Activated CD4-positive, alpha-beta T cell treated with anti-CD3 and anti-CD28 coated beads, Interleukin-2, amount 50 U/mL, for 24 hours (primary cell): ENCODE measurements at regions not wholly inside any gene's neighbourhood (a gene's known extent, or its start where the extent isn't known, plus 50 kb on each side); places are given as distances from the start of the nearest gene placed in this dataset.

Source experiments
- DNase-seq, 2 donors: peaks; one replicate each; pipeline ENCODE4 v3.0.0-alpha.2; 2020; ENCODE audit warnings: low read depth in 1 of 2, low spot score in 1 of 2

- DNase-seq, result no peak
Observed at GRCh38 chr3:30162579-30162978, 443.8 kb upstream of the TGFBR2 start.

- DNase-seq, result no peak
Observed at GRCh38 chr3:30166535-30166934, 439.9 kb upstream of the TGFBR2 start.

GRCh38 chr3:30167541-30168011, 438.8 kb upstream of the TGFBR2 start:
- no peak for DNase-seq

- no peak for DNase-seq
Observed at GRCh38 chr3:30169487-30169886, 436.9 kb upstream of the TGFBR2 start.

GRCh38 chr3:30170681-30171438, 435.5 kb upstream of the TGFBR2 start:
- DNase-seq, result no peak

GRCh38 chr3:30174357-30174756, 432.0 kb upstream of the TGFBR2 start:
- no peak for DNase-seq

- no peak for DNase-seq
Observed at GRCh38 chr3:30180310-30181177, 425.9 kb upstream of the TGFBR2 start.

GRCh38 chr3:30181178-30181465, 425.3 kb upstream of the TGFBR2 start:
- no peak for DNase-seq

GRCh38 chr3:30181581-30181980, 424.8 kb upstream of the TGFBR2 start:
- DNase-seq, result no peak

- DNase-seq, result no peak
Observed at GRCh38 chr3:30183421-30183820, 423.0 kb upstream of the TGFBR2 start.

- no peak for DNase-seq
Observed at GRCh38 chr3:30184091-30184810, 422.1 kb upstream of the TGFBR2 start.

- no peak for DNase-seq
Observed at GRCh38 chr3:30185872-30186271, 420.5 kb upstream of the TGFBR2 start.

- DNase-seq, result no peak
Observed at GRCh38 chr3:30186741-30187219, 419.6 kb upstream of the TGFBR2 start.

- DNase-seq, result no peak
Observed at GRCh38 chr3:30187366-30187765, 419.0 kb upstream of the TGFBR2 start.

GRCh38 chr3:30188713-30189112, 417.7 kb upstream of the TGFBR2 start:
- no peak for DNase-seq

- no peak for DNase-seq
Observed at GRCh38 chr3:30189900-30190299, 416.5 kb upstream of the TGFBR2 start.

GRCh38 chr3:30193625-30194044, 412.8 kb upstream of the TGFBR2 start:
- DNase-seq, result no peak

- DNase-seq, result no peak
Observed at GRCh38 chr3:30195352-30195751, 411.0 kb upstream of the TGFBR2 start.

GRCh38 chr3:30198162-30198561, 408.2 kb upstream of the TGFBR2 start:
- DNase-seq, result no peak

- DNase-seq, result peak; percentile 41 to 63
Observed at GRCh38 chr3:30199096-30199759, 407.2 kb upstream of the TGFBR2 start.

- no peak for DNase-seq
Observed at GRCh38 chr3:30199855-30200254, 406.5 kb upstream of the TGFBR2 start.
